NCI-H2107 treated with DMSO at 0.1 percent for 48 hours (cell line): ENCODE measurements at regions not wholly inside any gene's neighbourhood (a gene's known extent, or its start where the extent isn't known, plus 50 kb on each side); places are given as distances from the start of the nearest gene placed in this dataset.
"Not testable (repeated sequence)": the region's sequence is repeated elsewhere in the genome, so short reads cannot be mapped to it uniquely, and the experiment has no call there.

ENCODE experiments used
- DNase-seq: peaks from one replicate; lab custom pipeline; 2025; ENCODE audit not compliant: unreplicated experiment; lab: John Stamatoyannopoulos, UW

DNA sequence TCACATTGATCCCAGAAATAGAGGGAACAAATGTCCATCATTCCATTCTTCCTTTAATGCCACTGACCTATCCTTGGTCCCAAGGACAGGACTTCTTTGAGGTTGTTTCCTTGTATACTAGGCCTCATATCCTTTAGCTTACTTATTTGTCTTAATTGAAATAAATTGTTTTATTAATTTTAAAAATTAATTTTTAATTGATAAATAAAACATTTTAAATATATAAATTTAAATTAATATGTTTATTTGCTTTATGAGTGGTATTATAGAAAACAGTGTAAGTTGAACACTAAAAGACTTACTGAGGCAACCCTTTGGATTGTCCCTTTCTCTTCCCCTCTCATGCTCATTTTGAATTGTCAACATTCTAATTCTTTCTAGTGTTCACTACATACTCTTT lies 556.9 kb upstream of the NUDT12 start:
- no peak for DNase-seq

- DNase-seq = no peak
These were observed 549.0 kb upstream of the NUDT12 start for GRCh38 chr5:104111632-104112031.

- DNase-seq = no peak
These were observed 533.9 kb upstream of the NUDT12 start for GRCh38 chr5:104096451-104096850.

DNA sequence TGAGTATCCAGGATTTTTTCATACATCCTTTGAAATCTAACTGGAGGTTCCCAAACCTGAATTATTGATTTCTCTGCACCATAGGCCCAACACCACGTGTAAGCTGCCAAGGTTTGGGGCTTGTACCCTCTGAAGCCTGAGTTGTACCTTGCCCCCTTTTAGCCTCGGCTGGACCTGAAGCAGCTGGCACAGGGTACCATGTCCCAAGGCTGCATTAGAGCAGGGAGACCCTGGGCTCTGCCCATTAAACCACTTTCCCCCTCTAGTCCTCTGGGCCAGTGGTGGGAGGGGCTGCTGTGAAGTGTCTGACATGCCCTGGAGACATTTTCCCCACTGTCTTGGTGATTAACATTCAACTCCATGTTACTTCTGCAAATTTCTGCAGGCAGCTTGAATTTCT lies 532.9 kb upstream of the NUDT12 start:
- DNase-seq = no peak

- no peak for DNase-seq
These were observed 526.5 kb upstream of the NUDT12 start for GRCh38 chr5:104088876-104089778.

DNA sequence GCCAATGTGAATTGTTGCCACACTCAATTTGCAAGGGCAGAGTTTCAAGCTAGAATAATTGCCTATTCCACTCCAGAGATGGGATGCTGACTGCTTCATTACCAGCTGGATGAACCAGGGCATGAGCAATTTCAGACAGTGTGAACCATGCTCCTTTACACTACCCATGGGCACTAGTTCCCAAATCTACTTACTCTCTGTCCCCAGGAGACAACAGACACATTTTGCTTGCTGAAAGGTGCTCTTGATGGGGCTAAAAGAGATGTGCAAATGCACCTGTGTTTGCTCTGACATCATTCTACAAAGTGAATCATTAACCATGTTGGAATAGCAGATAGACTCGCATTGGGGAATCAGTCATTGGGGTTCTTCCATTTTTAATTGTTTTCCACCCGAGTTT lies 522.3 kb upstream of the NUDT12 start:
- peak; percentile 43 for DNase-seq

DNA sequence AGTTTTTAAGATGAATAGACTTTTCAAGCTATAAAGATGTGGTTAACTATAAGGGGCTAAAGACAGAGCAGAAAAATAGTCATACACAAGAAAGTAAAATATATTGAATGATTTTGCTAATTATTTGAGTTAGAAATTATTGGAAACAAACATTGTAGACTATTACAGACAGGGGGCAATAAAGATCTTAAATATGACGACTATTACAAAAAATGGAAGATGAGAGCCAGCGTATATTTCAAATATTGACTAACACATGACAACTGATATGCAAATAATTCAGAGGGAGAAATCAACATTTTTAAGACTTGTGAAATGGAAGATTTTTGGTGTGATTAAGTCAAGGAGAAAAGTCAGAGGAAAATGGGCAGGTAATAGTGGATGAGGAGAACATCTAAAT lies 520.2 kb upstream of the NUDT12 start:
- DNase-seq = no peak

- DNase-seq = no peak
These were observed 518.6 kb upstream of the NUDT12 start for GRCh38 chr5:104081232-104081631.

- DNase-seq = no peak
These were observed 518.1 kb upstream of the NUDT12 start for GRCh38 chr5:104080646-104081175.

GRCh38 chr5:104079861-104080645 lies 517.5 kb upstream of the NUDT12 start:
- DNase-seq = not testable (repeated sequence)

DNA sequence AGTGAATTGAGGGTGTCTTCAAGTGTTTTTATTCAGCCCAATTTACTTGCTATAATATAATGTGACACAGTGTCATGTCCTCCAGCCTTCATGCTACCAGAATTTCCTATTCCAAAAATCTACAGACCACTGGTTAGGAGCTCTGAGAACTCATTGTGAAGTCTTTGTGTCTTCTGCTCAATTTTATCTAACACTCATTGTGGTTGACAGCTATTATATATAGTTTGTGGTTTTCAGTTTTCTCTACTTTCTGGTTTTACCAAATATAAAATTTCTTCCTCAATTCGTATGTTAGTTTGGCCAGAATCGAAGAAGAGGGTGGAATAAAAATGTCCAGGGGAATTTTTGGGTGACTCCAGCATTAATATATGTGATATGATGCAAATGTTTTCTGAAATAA lies 509.3 kb upstream of the NUDT12 start:
- no peak for DNase-seq

GRCh38 chr5:104062621-104063377 lies 500.2 kb upstream of the NUDT12 start:
- DNase-seq = no peak

GRCh38 chr5:104061707-104062106 lies 499.1 kb upstream of the NUDT12 start:
- no peak for DNase-seq

GRCh38 chr5:104053353-104053649 lies 490.7 kb upstream of the NUDT12 start:
- no peak for DNase-seq

- DNase-seq = no peak
These were observed 490.2 kb upstream of the NUDT12 start for GRCh38 chr5:104052558-104053352.

DNA sequence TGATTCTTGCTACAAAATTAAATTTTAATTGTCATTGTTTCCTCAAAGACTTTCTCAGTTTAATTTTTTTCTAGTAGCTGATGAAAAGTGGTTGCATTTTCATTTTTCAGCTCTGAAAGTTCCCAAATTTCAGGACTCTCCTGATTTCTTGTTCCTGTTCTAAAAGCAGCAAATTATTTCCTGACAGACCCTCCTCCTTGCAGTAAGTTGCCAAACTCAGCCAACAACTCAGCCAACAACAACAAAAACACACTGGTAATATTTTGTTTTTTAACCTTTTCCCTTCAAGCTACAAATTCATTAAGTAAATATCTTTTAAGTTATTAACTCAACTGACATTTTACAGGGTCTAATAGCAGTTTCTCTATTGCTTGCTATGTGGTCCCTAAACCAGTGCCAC lies 487.8 kb upstream of the NUDT12 start:
- DNase-seq = no peak

DNA sequence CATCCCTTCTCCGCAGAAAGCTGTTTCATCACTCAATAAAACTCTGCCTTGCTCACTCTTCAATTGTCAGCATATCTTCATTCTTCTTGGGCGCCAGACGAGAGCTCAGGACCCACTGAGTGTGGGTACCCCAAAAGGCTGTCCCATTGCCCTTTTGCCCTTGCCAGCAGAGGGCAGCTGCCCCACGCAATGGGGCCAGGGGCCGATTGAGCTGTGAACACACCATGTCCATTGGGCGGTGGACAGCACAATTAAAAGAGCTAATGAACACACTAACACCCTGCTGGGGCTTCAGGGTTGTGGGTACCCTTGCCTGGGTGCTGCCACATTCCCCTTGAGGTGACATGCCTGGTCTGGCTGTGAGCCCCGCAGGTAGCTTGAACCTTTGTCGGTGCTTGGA lies 487.2 kb upstream of the NUDT12 start:
- DNase-seq = no peak

DNA sequence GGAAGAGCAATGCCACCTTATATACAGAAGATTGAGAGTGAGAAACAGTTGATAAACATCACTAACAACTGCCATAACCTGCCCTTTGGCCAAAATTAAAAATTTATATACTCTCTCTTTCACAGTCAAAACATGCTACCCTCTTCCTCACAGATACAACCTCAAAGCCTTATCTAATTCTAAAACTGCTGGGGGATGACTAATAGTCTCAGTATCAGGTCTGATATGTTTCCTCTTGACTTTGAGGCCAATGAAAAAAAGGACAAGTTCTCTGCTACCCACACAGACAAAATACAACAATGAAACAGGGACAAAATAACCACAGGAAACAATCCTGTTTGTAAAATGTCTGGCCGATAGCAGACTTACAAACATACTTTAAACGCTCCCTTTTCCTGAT lies 485.6 kb upstream of the NUDT12 start:
- DNase-seq = no peak

GRCh38 chr5:104045987-104046386 lies 483.4 kb upstream of the NUDT12 start:
- DNase-seq = no peak

GRCh38 chr5:104039871-104040270 lies 477.3 kb upstream of the NUDT12 start:
- not testable (repeated sequence) for DNase-seq

- DNase-seq = not testable (repeated sequence)
These were observed 474.5 kb upstream of the NUDT12 start for GRCh38 chr5:104037136-104037535.
